ENCODE measurements at regions not wholly inside any gene's neighbourhood (a gene's known extent, or its start where the extent isn't known, plus 50 kb on each side); places are given as distances from the start of the nearest gene placed in this dataset.

DNA sequence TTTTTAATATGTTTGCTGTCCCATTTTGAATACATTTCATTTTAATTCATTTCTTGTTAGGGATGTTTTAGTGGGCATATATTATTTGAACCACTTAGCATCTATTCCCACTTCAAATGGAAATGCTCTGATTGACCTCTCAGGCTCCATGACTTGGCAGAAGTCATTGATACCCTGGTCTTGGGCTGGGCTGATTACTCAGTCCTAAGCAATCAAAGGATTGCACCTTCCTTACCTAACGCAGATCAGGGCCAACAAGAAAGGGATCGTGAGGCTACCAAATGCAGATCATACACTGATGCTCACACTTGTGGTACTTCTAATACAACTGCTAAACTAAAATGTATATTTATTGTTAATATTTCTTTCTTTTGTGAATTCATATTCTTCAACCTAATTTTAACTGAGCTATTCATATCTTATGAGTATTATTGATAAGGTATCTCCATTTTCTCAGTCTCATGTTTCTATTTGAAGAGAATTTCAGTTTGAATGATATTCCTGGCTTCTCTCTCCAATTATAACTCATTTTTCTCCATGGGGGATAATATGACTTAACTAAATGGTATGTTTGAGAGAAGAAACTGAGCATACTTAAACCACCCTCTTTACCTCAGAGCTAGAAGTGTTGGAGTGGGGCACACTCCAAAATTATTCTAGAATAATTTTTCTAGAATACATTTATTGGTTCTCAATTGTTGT lies 615.5 kb upstream of the ADAMTS5 start:
- FAIRE-seq (no peak), DNase-seq (ENCODE audit: insufficient read length, low spot score) (no peak)
- no peak for TF ChIP-seq CTCF (IDR thresholded peaks at IDR 0.05; ENCODE audit: insufficient read depth, missing control alignments)

DNA sequence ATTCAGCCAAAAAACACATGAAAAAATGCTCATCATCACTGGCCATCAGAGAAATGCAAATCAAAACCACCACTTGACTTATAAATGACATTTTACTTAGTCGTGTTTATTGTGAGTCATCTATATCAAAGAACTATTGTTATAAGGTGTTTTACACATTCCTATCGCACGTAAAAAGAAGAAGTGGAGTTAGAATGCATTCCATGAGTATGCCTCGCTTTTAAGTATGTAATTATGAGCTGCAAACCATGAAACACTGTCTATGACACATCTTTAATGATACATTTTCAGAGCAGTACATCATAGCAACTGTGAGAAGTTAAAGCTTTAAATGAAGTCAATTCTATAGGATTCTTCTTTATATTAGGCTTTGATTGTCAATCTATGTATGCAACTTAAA lies 614.3 kb upstream of the ADAMTS5 start:
- DNase-seq (ENCODE audit: insufficient read length, low spot score) (no peak), FAIRE-seq (no peak)
- no peak for TF ChIP-seq CTCF (IDR thresholded peaks at IDR 0.05; ENCODE audit: insufficient read depth, missing control alignments)

GRCh38 chr21:27580276-27580675 lies 613.4 kb upstream of the ADAMTS5 start:
- DNase-seq (ENCODE audit: insufficient read length, low spot score) (no peak), FAIRE-seq (no peak)
- TF ChIP-seq CTCF (IDR thresholded peaks at IDR 0.05; ENCODE audit: insufficient read depth, missing control alignments) = no peak

DNA sequence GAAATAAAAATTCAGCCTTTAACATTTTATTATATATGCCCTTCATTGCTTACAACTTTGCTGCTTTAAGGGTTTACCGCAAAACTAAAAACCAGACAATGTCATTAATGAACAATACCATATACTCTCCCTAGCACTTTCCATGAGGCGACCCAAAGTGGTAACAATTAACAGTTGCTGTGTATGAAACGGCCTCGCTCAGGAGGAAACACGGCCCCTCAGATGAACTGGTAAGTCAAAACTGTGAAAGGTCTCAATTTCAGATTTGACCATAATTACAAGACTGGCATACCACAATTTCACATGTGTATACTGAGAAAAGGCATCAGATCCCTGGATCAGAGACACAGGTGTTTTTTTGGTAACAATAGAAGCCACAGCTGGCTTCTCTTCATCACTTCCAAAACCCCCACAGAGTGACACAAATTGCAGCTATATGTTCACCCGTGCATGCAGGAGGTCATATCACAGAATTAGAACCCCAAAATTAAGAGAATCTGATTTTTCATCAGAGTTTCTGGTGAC lies 611.9 kb upstream of the ADAMTS5 start:
- DNase-seq (ENCODE audit: insufficient read length, low spot score) = no peak
- TF ChIP-seq CTCF (IDR thresholded peaks at IDR 0.05; ENCODE audit: insufficient read depth, missing control alignments) = no peak
- no peak for FAIRE-seq

DNA sequence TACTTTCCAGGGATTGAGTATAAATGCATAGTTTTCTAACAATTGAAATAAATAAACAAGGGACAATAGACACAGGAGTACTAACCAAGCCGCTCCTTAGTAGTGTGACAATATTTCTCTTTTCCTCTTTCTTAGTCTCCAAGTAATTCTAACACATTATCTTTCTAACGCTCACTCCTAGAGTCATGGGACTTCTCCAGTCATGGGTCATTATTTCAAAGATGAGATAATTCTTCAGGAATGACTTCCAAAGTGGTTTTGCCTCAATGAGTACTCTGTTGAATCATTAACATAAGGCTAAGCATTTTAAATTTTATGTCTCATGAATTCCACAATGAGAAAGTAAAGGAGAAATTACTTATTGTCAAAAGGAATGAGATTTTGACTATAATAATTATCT lies 605.8 kb upstream of the ADAMTS5 start:
- no peak for DNase-seq (ENCODE audit: insufficient read length, low spot score)
- no peak for FAIRE-seq
- no peak for TF ChIP-seq CTCF (IDR thresholded peaks at IDR 0.05; ENCODE audit: insufficient read depth, missing control alignments)

- FAIRE-seq = no peak
- no peak for DNase-seq (ENCODE audit: insufficient read length, low spot score)
- TF ChIP-seq CTCF (IDR thresholded peaks at IDR 0.05; ENCODE audit: insufficient read depth, missing control alignments) = no peak
These were observed 604.8 kb upstream of the ADAMTS5 start for GRCh38 chr21:27571706-27572105.

- no peak for TF ChIP-seq CTCF (IDR thresholded peaks at IDR 0.05; ENCODE audit: insufficient read depth, missing control alignments)
- FAIRE-seq (no peak), DNase-seq (ENCODE audit: insufficient read length, low spot score) (no peak)
These were observed 603.5 kb upstream of the ADAMTS5 start for GRCh38 chr21:27570306-27570868.

Measured in D721Med (cell line).